Immature natural killer cell (primary cell): ENCODE measurements at regions not wholly inside any gene's neighbourhood (a gene's known extent, or its start where the extent isn't known, plus 50 kb on each side); places are given as distances from the start of the nearest gene placed in this dataset.
"Not testable (repeated sequence)": the region's sequence is repeated elsewhere in the genome, so short reads cannot be mapped to it uniquely, and the experiment has no call there.

Source experiments
- DNase-seq, 3 donors: peaks; one replicate each; pipeline ENCODE4 v3.0.0; 2022; ENCODE audit warnings: mixed read lengths in 1 of 3
- H3K27ac Mint-ChIP-seq, 6 donors: one replicate each; pipeline ENCODE4 v1.8.0; 2020; ENCODE audit warnings: mixed read lengths in 6 of 6, mild to moderate bottlenecking in 5 of 6, inconsistent platforms in 4 of 6, moderate library complexity in 3 of 6
- H3K27me3 Mint-ChIP-seq, 3 donors: one replicate each; pipeline ENCODE4 v1.8.0; 2020 to 2021; ENCODE audit warnings: low read depth in 3 of 3, mild to moderate bottlenecking in 3 of 3, mixed read lengths in 3 of 3, moderate library complexity in 3 of 3, inconsistent platforms in 1 of 3
- H3K36me3 Mint-ChIP-seq, 3 donors: one replicate each; pipeline ENCODE4 v1.8.0; 2020; ENCODE audit warnings: mixed read lengths in 3 of 3, inconsistent platforms in 2 of 3, mild to moderate bottlenecking in 2 of 3
- H3K4me1 Mint-ChIP-seq, 2 donors: one replicate each; pipeline ENCODE4 v1.8.0; 2020; ENCODE audit warnings: inconsistent platforms in 2 of 2, mild to moderate bottlenecking in 2 of 2, mixed read lengths in 2 of 2, moderate library complexity in 1 of 2
- H3K4me3 Mint-ChIP-seq, 5 donors: one replicate each; pipeline ENCODE4 v1.8.0; 2020; ENCODE audit warnings: mild to moderate bottlenecking in 5 of 5, mixed read lengths in 5 of 5, inconsistent platforms in 3 of 5, moderate library complexity in 3 of 5
- H3K9me3 Mint-ChIP-seq, 6 donors: one replicate each; pipeline ENCODE4 v1.8.0; 2020; ENCODE audit warnings: mild to moderate bottlenecking in 6 of 6, mixed read lengths in 6 of 6, inconsistent platforms in 4 of 6, moderate library complexity in 3 of 6

GRCh38 chr2:55811048-55811447 is 112.5 kb downstream of the EFEMP1 start:
- Mint-ChIP-seq H3K27ac (no peak overlapping the region), H3K36me3 (no peaks in the 10 kb centered on the region), H3K4me3 (no peak overlapping the region), H3K9me3 (peaks cover 0 to 8% (median 2%) of the 10 kb centered on the region in 6 donors), H3K4me1 (no peaks in the 10 kb centered on the region), H3K27me3 (peaks cover 0 to 3% (median 0%) of the 10 kb centered on the region in 3 donors)
- DNase-seq = no peak

DNA sequence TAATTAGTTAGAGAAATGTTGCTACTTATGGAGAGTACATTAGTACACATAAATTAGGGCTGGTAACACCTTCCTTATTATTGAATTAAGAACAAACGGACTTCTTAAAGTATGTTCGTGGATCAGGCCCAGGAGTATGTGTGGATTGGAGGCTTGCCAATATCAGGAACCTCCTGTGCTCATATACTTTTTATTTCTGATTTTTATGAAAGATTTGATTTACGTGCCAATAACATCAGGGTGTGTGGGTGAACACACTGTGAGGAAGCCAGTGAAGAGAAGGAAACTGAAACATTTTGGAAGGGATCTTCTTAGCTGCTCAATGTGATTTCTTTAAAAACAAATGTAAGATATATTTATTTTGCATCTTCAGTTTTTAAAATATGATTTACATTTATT is 113.0 kb downstream of the EFEMP1 start:
- Mint-ChIP-seq H3K4me3 (no peak overlapping the region), H3K27ac (no peak overlapping the region), H3K4me1 (no peaks in the 10 kb centered on the region), H3K27me3 (peaks cover 0 to 3% (median 0%) of the 10 kb centered on the region in 3 donors), H3K9me3 (peaks cover 0 to 8% (median 3%) of the 10 kb centered on the region in 6 donors), H3K36me3 (no peaks in the 10 kb centered on the region)
- DNase-seq = no peak

DNA sequence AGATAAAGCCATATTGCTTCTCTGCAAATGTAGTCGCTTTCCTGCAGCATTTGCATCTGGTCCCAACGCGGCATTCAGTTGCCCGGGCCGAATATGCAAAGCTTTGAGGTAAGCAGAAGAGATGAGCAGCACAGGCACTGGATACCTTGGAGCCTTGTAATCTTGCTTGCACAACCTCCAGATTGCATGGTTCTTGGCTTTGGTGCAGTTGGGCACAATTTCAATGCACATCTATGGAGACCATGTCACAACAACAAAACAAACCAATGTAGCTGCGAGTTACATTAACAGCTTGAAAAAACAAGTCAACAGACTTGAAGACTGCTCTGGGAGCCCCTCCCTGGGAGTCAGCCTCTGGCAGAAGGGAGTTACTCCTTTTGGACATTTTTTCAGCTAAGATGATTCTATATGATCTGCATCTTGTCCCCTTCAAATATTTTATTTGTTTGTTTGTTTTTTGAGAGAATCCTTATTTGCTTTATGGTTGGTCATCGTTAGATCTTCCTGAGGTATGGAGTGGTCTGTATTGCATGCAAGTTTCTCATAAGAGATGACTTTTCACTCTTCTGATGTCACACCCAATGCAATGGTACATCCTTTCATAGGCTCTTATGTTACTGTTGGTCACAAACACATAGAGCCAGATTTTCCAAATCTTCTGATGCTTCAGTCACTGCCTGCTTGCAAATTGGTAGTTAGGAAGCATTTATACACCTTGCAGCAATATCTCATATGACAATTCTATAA is 113.5 kb downstream of the EFEMP1 start:
- no peak overlapping the region for H3K27ac Mint-ChIP-seq
- H3K4me1 Mint-ChIP-seq = no peaks in the 10 kb centered on the region
- H3K4me3 Mint-ChIP-seq = no peak overlapping the region
- H3K9me3 Mint-ChIP-seq = peaks cover 0 to 8% (median 2%) of the 10 kb centered on the region in 6 donors
- H3K27me3 Mint-ChIP-seq = peaks cover 0 to 3% (median 0%) of the 10 kb centered on the region in 3 donors
- H3K36me3 Mint-ChIP-seq = no peaks in the 10 kb centered on the region
- no peak for DNase-seq

DNA sequence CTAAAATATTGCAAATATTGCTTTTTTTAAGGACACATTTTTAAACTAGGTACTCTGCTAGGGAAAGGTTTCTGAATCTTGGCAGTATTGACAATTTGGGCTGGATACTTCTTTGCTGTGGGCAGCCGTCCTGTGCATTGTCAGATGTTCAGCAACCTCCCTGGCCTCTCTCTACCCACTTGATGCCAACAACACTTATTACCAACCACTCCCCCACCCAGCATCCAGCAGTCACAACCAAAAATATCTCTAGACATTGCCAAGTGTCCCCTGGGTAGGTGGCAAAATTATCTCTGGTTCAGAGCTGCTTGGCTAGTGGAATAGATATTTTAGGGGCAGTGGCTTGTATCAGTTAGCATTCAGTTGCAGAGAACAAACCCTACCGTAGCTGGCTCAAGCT is 114.3 kb upstream of the PNPT1 start:
- no peaks in the 10 kb centered on the region for H3K4me1 Mint-ChIP-seq
- no peak for DNase-seq
- peaks cover 0 to 1% (median 0%) of the 10 kb centered on the region in 3 donors for H3K27me3 Mint-ChIP-seq
- H3K27ac Mint-ChIP-seq = no peak overlapping the region
- no peaks in the 10 kb centered on the region for H3K36me3 Mint-ChIP-seq
- H3K9me3 Mint-ChIP-seq = peaks cover 0 to 5% (median 2%) of the 10 kb centered on the region in 6 donors
- no peak overlapping the region for H3K4me3 Mint-ChIP-seq

- DNase-seq = no peak
- H3K4me3 Mint-ChIP-seq = no peak overlapping the region
- no peaks in the 10 kb centered on the region for H3K4me1 Mint-ChIP-seq
- H3K9me3 Mint-ChIP-seq = peaks cover 0 to 3% (median 1%) of the 10 kb centered on the region in 6 donors
- no peak overlapping the region for H3K27ac Mint-ChIP-seq
- H3K36me3 Mint-ChIP-seq = no peaks in the 10 kb centered on the region
- H3K27me3 Mint-ChIP-seq = peaks cover 0 to 1% (median 0%) of the 10 kb centered on the region in 3 donors
Measured at GRCh38 chr2:55805686-55806085, 112.0 kb upstream of the PNPT1 start.

GRCh38 chr2:55804535-55804934 is 110.9 kb upstream of the PNPT1 start:
- H3K27ac Mint-ChIP-seq = no peak overlapping the region
- H3K36me3 Mint-ChIP-seq = no peaks in the 10 kb centered on the region
- H3K27me3 Mint-ChIP-seq = peaks cover 0 to 1% (median 0%) of the 10 kb centered on the region in 3 donors
- H3K4me3 Mint-ChIP-seq = no peak overlapping the region
- peaks cover 0 to 3% (median under 1%) of the 10 kb centered on the region in 6 donors for H3K9me3 Mint-ChIP-seq
- H3K4me1 Mint-ChIP-seq = no peaks in the 10 kb centered on the region
- no peak for DNase-seq

DNA sequence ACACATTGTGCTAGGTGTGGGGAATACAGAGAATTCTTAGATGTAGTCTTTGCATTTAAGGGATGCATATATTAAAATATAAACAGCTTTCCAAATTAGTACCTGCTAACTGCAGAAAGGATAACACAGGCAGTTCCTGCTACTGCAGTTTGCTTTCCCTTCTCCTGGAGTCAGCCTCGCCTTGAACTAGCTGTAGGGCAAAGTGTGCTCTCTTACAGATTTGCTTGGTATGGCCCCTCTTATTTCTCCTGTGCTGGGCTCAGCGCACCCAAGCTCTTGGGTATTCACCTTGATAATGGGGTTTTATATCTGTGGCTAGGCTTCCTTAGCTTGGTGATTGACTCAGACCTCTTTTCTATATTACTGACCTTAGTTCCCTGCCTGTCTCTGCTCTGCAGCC is 108.4 kb upstream of the PNPT1 start:
- H3K27me3 Mint-ChIP-seq = no peaks in the 10 kb centered on the region
- no peak overlapping the region for H3K4me3 Mint-ChIP-seq
- DNase-seq = no peak
- no peaks in the 10 kb centered on the region for H3K36me3 Mint-ChIP-seq
- no peaks in the 10 kb centered on the region for H3K4me1 Mint-ChIP-seq
- H3K27ac Mint-ChIP-seq = no peak overlapping the region
- H3K9me3 Mint-ChIP-seq = peaks cover 0 to 3% (median under 1%) of the 10 kb centered on the region in 6 donors

DNA sequence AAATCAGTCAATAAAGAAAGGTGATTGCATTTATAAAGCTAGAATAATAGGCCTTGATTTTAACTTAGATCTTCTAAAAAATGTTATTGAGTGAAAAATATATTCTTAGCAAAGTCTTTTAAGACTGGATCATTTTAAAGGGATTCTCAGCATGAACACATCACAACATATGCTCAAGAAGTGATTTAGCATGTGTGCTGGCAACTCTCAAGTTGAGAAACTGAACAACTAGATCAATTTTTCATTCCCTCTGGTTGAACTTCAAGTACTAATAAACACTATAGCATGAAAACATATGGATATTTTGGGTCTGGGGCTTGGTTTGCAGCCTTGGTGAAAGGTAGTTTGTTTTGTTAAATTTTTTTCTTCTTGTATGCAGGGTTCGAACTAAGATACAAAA is 107.8 kb upstream of the PNPT1 start:
- no peaks in the 10 kb centered on the region for H3K4me1 Mint-ChIP-seq
- H3K36me3 Mint-ChIP-seq = no peaks in the 10 kb centered on the region
- no peaks in the 10 kb centered on the region for H3K27me3 Mint-ChIP-seq
- H3K9me3 Mint-ChIP-seq = peaks cover 0 to 3% (median under 1%) of the 10 kb centered on the region in 6 donors
- H3K4me3 Mint-ChIP-seq = no peak overlapping the region
- H3K27ac Mint-ChIP-seq = no peak overlapping the region
- no peak for DNase-seq

- H3K9me3 Mint-ChIP-seq, H3K4me3 Mint-ChIP-seq, DNase-seq, H3K4me1 Mint-ChIP-seq, H3K27ac Mint-ChIP-seq, H3K27me3 Mint-ChIP-seq, H3K36me3 Mint-ChIP-seq: not testable (repeated sequence)
Measured at GRCh38 chr2:55799624-55800023, 106.0 kb upstream of the PNPT1 start.

- H3K27me3 Mint-ChIP-seq = peaks cover 0 to 1% (median 0%) of the 10 kb centered on the region in 3 donors
- H3K4me1 Mint-ChIP-seq = no peaks in the 10 kb centered on the region
- H3K9me3 Mint-ChIP-seq = peaks cover 1 to 10% (median 6%) of the 10 kb centered on the region in 6 donors
- no peak for DNase-seq
- H3K27ac Mint-ChIP-seq = no peak overlapping the region
- H3K4me3 Mint-ChIP-seq = no peak overlapping the region
- H3K36me3 Mint-ChIP-seq = peaks cover 0 to 4% (median 0%) of the 10 kb centered on the region in 3 donors
Measured at GRCh38 chr2:55796121-55796520, 102.5 kb upstream of the PNPT1 start.

DNA sequence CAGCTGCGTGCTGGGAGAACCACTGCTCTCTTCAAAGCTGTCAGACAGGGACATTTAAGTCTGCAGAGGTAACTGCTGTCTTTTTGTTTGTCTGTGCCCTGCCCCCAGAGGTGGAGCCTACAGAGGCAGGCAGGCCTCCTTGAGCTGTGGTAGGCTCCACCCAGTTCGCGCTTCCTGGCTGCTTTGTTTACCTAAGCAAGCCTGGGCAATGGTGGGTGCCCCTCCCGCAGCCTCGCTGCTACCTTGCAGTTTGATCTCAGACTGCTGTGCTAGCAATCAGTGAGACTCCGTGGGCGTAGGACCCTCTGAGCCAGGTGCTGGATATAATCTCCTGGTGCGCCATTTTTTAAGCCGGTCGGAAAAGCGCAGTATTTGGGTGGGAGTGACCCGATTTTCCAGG is 100.0 kb upstream of the PNPT1 start:
- not testable (repeated sequence) for H3K27ac Mint-ChIP-seq, H3K4me1 Mint-ChIP-seq, H3K36me3 Mint-ChIP-seq, H3K27me3 Mint-ChIP-seq, H3K4me3 Mint-ChIP-seq, DNase-seq
- H3K9me3 Mint-ChIP-seq = peaks cover 3 to 10% (median 6%) of the 10 kb centered on the region in 6 donors

- H3K36me3 Mint-ChIP-seq = no peaks in the 10 kb centered on the region
- no peak overlapping the region for H3K27ac Mint-ChIP-seq
- no peaks in the 10 kb centered on the region for H3K4me1 Mint-ChIP-seq
- peaks cover 0 to 1% (median 0%) of the 10 kb centered on the region in 3 donors for H3K27me3 Mint-ChIP-seq
- H3K9me3 Mint-ChIP-seq = peaks cover 0 to 1% (median 0%) of the 10 kb centered on the region in 6 donors
- H3K4me3 Mint-ChIP-seq = no peak overlapping the region
- no peak for DNase-seq
Measured at GRCh38 chr2:55786280-55786679, 92.6 kb upstream of the PNPT1 start.

GRCh38 chr2:55783751-55784150 is 90.1 kb upstream of the PNPT1 start:
- DNase-seq, H3K4me3 Mint-ChIP-seq, H3K4me1 Mint-ChIP-seq, H3K9me3 Mint-ChIP-seq, H3K27me3 Mint-ChIP-seq, H3K36me3 Mint-ChIP-seq, H3K27ac Mint-ChIP-seq: not testable (repeated sequence)

- Mint-ChIP-seq H3K9me3 (peaks cover 0 to 2% (median 0%) of the 10 kb centered on the region in 6 donors), H3K4me1 (no peaks in the 10 kb centered on the region), H3K27me3 (peaks cover 0 to 4% (median 1%) of the 10 kb centered on the region in 3 donors), H3K27ac (no peak overlapping the region), H3K36me3 (no peaks in the 10 kb centered on the region), H3K4me3 (no peak overlapping the region)
- DNase-seq = no peak
Measured at GRCh38 chr2:55782528-55783173, 89.0 kb upstream of the PNPT1 start.
